ENCODE measurements at regions not wholly inside any gene's neighbourhood (a gene's known extent, or its start where the extent isn't known, plus 50 kb on each side); places are given as distances from the start of the nearest gene placed in this dataset.

GRCh38 chr4:12173496-12173895 lies 744.8 kb upstream of the HS3ST1 start:
- TF ChIP-seq CTCF (optimal IDR thresholded peaks at IDR 0.05 in 1 of 3, IDR thresholded peaks at IDR 0.05 in 1 of 3, conservative IDR thresholded peaks at IDR 0.05 in 1 of 3; ENCODE audit: extremely low read depth in 1 of 3, insufficient read depth in 2 of 3, low read length in 3 of 3) (no peak), EZH2 (IDR thresholded peaks at IDR 0.05; ENCODE audit: low read length) (no peak)

All from keratinocyte (primary cell).